OCI-LY3 (cell line): ENCODE measurements at regions not wholly inside any gene's neighbourhood (a gene's known extent, or its start where the extent isn't known, plus 50 kb on each side); places are given as distances from the start of the nearest gene placed in this dataset.
"Not testable (repeated sequence)": the region's sequence is repeated elsewhere in the genome, so short reads cannot be mapped to it uniquely, and the experiment has no call there.

Source experiments
- EZH2phosphoT487 ChIP-seq: fragments of 200-600 bp; shearing (Covaris generic); IDR thresholded peaks from 2 replicates; pipeline ENCODE4 v1.6.1; 2018; ENCODE audit warnings: antibody characterized with exemption, mixed run types, low read depth
- TF ChIP-seq, protein P1 (sequence below): fragments of 200-600, 300-600 bp; sonication (generic); IDR thresholded peaks from 2 replicates; pipeline ENCODE4 v1.5.1; 2014; ENCODE audit warnings: antibody characterized with exemption, low read length, low read depth

DNA sequence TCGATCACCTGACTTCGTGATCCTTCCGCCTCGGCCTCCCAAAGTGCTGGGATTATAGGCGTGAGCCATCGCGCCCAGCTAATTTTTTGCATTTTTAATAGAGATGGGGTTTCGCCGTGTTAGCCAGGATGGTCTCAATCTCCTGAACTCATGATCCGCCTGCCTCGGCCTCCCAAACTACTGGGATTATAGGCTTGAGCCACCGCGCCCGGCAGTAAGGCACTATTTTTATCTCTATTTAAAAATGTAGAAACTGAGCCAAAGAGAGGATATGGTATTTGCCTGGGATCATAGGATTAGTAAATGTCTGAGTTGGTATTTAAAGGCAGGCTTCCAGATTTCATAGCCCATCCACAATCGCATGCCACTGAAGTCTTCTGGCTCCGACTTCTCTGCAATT is 96.6 kb upstream of the ZNG1F start:
- TF ChIP-seq EZH2phosphoT487, result not testable (repeated sequence)
- TF ChIP-seq, protein P1, sequence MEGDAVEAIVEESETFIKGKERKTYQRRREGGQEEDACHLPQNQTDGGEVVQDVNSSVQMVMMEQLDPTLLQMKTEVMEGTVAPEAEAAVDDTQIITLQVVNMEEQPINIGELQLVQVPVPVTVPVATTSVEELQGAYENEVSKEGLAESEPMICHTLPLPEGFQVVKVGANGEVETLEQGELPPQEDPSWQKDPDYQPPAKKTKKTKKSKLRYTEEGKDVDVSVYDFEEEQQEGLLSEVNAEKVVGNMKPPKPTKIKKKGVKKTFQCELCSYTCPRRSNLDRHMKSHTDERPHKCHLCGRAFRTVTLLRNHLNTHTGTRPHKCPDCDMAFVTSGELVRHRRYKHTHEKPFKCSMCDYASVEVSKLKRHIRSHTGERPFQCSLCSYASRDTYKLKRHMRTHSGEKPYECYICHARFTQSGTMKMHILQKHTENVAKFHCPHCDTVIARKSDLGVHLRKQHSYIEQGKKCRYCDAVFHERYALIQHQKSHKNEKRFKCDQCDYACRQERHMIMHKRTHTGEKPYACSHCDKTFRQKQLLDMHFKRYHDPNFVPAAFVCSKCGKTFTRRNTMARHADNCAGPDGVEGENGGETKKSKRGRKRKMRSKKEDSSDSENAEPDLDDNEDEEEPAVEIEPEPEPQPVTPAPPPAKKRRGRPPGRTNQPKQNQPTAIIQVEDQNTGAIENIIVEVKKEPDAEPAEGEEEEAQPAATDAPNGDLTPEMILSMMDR, result not testable (repeated sequence)
